ENCODE measurements at regions not wholly inside any gene's neighbourhood (a gene's known extent, or its start where the extent isn't known, plus 50 kb on each side); places are given as distances from the start of the nearest gene placed in this dataset.

DNA sequence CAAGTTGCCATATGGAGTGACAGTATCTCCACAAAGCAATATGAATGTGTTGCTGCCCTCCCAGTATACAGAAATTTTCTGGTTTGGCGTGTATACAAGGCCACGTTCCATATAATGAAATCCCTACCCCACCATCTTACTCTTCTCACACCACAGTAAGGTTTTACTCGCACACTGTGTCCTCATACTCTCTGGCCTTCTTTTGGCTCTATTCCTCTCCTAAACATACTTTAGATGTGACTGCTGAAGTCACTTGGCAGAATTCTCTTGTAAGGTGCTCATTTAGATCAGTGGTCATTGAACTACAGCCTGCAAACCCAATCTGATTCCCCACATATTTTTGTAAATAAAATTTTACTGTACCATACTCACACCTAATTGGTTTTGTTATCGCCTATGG lies 123.2 kb downstream of the RFPL4B start:
- TF ChIP-seq, protein P1, sequence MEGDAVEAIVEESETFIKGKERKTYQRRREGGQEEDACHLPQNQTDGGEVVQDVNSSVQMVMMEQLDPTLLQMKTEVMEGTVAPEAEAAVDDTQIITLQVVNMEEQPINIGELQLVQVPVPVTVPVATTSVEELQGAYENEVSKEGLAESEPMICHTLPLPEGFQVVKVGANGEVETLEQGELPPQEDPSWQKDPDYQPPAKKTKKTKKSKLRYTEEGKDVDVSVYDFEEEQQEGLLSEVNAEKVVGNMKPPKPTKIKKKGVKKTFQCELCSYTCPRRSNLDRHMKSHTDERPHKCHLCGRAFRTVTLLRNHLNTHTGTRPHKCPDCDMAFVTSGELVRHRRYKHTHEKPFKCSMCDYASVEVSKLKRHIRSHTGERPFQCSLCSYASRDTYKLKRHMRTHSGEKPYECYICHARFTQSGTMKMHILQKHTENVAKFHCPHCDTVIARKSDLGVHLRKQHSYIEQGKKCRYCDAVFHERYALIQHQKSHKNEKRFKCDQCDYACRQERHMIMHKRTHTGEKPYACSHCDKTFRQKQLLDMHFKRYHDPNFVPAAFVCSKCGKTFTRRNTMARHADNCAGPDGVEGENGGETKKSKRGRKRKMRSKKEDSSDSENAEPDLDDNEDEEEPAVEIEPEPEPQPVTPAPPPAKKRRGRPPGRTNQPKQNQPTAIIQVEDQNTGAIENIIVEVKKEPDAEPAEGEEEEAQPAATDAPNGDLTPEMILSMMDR (IDR thresholded peaks at IDR 0.05; ENCODE audit: insufficient read depth, low read depth, low read length) = no peak
- TF ChIP-seq EZH2 (IDR thresholded peaks at IDR 0.05; ENCODE audit: insufficient read depth, low read length) = no peak
